ENCODE measurements at regions not wholly inside any gene's neighbourhood (a gene's known extent, or its start where the extent isn't known, plus 50 kb on each side); places are given as distances from the start of the nearest gene placed in this dataset.

GRCh38 chr13:65472336-65472735 is 1757.8 kb downstream of the PCDH9 start:
- H3K27ac Mint-ChIP-seq: no peak overlapping the region
- H3K4me3 Mint-ChIP-seq (ENCODE audit: low read depth): no peak overlapping the region
- DNase-seq (ENCODE audit: low spot score, unreplicated experiment): no peak
- no peaks in the 10 kb centered on the region for H3K36me3 Mint-ChIP-seq (ENCODE audit: insufficient read depth)
- peaks cover 6% of the 10 kb centered on the region for H3K4me1 Mint-ChIP-seq (ENCODE audit: low read depth)
- no peak for TF ChIP-seq CTCF (IDR thresholded peaks at IDR 0.05; ENCODE audit: unreplicated experiment)
- H3K9me3 Mint-ChIP-seq (ENCODE audit: low read depth): peaks cover 12% of the 10 kb centered on the region
- no peaks in the 10 kb centered on the region for H3K27me3 Mint-ChIP-seq

- no peaks in the 10 kb centered on the region for H3K27me3 Mint-ChIP-seq
- DNase-seq (ENCODE audit: low spot score, unreplicated experiment): no peak
- peaks cover 6% of the 10 kb centered on the region for H3K4me1 Mint-ChIP-seq (ENCODE audit: low read depth)
- H3K4me3 Mint-ChIP-seq (ENCODE audit: low read depth): no peak overlapping the region
- peaks cover 17% of the 10 kb centered on the region for H3K9me3 Mint-ChIP-seq (ENCODE audit: low read depth)
- no peaks in the 10 kb centered on the region for H3K36me3 Mint-ChIP-seq (ENCODE audit: insufficient read depth)
- TF ChIP-seq CTCF (IDR thresholded peaks at IDR 0.05; ENCODE audit: unreplicated experiment): no peak
- H3K27ac Mint-ChIP-seq: no peak overlapping the region
These were observed 1759.4 kb downstream of the PCDH9 start for GRCh38 chr13:65470781-65471180.

- no peak for TF ChIP-seq CTCF (IDR thresholded peaks at IDR 0.05; ENCODE audit: unreplicated experiment)
- Mint-ChIP-seq H3K27me3 (no peaks in the 10 kb centered on the region), H3K9me3 (ENCODE audit: low read depth) (peaks cover 19% of the 10 kb centered on the region), H3K36me3 (ENCODE audit: insufficient read depth) (no peaks in the 10 kb centered on the region), H3K4me1 (ENCODE audit: low read depth) (peaks cover 6% of the 10 kb centered on the region), H3K4me3 (ENCODE audit: low read depth) (no peak overlapping the region), H3K27ac (no peak overlapping the region)
- DNase-seq (ENCODE audit: low spot score, unreplicated experiment): no peak
These were observed 1761.5 kb downstream of the PCDH9 start for GRCh38 chr13:65468628-65469027.

GRCh38 chr13:65461590-65461989 is 1768.5 kb downstream of the PCDH9 start:
- no peaks in the 10 kb centered on the region for H3K4me1 Mint-ChIP-seq (ENCODE audit: low read depth)
- peaks cover 19% of the 10 kb centered on the region for H3K9me3 Mint-ChIP-seq (ENCODE audit: low read depth)
- no peak for DNase-seq (ENCODE audit: low spot score, unreplicated experiment)
- H3K36me3 Mint-ChIP-seq (ENCODE audit: insufficient read depth): no peaks in the 10 kb centered on the region
- TF ChIP-seq CTCF (IDR thresholded peaks at IDR 0.05; ENCODE audit: unreplicated experiment): no peak
- H3K4me3 Mint-ChIP-seq (ENCODE audit: low read depth): no peak overlapping the region
- no peak overlapping the region for H3K27ac Mint-ChIP-seq
- H3K27me3 Mint-ChIP-seq: no peaks in the 10 kb centered on the region

GRCh38 chr13:65460136-65460535 is 1770.0 kb downstream of the PCDH9 start:
- Mint-ChIP-seq H3K4me1 (ENCODE audit: low read depth) (no peaks in the 10 kb centered on the region), H3K27me3 (no peaks in the 10 kb centered on the region), H3K27ac (no peak overlapping the region), H3K9me3 (ENCODE audit: low read depth) (peaks cover 9% of the 10 kb centered on the region), H3K36me3 (ENCODE audit: insufficient read depth) (no peaks in the 10 kb centered on the region), H3K4me3 (ENCODE audit: low read depth) (no peak overlapping the region)
- no peak for DNase-seq (ENCODE audit: low spot score, unreplicated experiment)
- TF ChIP-seq CTCF (IDR thresholded peaks at IDR 0.05; ENCODE audit: unreplicated experiment): no peak
